ENCODE measurements at regions not wholly inside any gene's neighbourhood (a gene's known extent, or its start where the extent isn't known, plus 50 kb on each side); places are given as distances from the start of the nearest gene placed in this dataset.
A peak's percentile ranks its signal among the peaks of the same experiment; 100 is the strongest.
"Not testable (repeated sequence)": the region's sequence is repeated elsewhere in the genome, so short reads cannot be mapped to it uniquely, and the experiment has no call there.

GRCh38 chr13:73647417-73647816, 486.8 kb downstream of the KLF12 start:
- dilution Hi-C loops (cut with HindIII; ENCODE audit: low sequenced_read_pairs, unreplicated experiment) = no loop called here
- Histone ChIP-seq H2BK15ac (ENCODE audit: low read depth, low read length) (no peak overlapping the region), H2AFZ (replicated peaks; ENCODE audit: low read length, poor library complexity) (no peak overlapping the region), H2BK20ac (ENCODE audit: low read depth, low read length) (no peak overlapping the region), H4K5ac (ENCODE audit: low read depth, low read length) (no peak overlapping the region), H3K27ac (ENCODE audit: insufficient read depth, low read length) (no peak overlapping the region), H2BK120ac (ENCODE audit: low read depth, low read length) (no peak overlapping the region), H3K27me3 (ENCODE audit: control insufficient read depth, insufficient read depth, low read length) (no peaks in the 10 kb centered on the region; the same call in 1 of the 2 replicates), H3K4me2 (ENCODE audit: low read depth, low read length) (no peak overlapping the region), H3K56ac (ENCODE audit: extremely low read depth, insufficient read depth, low read length) (no peak overlapping the region), H2AK9ac (replicated peaks; ENCODE audit: low read depth, low read length, poor library complexity) (no peak overlapping the region), H3K9ac (ENCODE audit: low read depth, low read length) (no peak overlapping the region), H3K36me3 (ENCODE audit: control insufficient read depth, insufficient read depth, low read length) (no peaks in the 10 kb centered on the region), H3K4me1 (ENCODE audit: control insufficient read depth, insufficient read depth, low read length) (no peaks in the 10 kb centered on the region), H3K4ac (ENCODE audit: low read depth, low read length) (no peak overlapping the region), H3K79me1 (ENCODE audit: low read depth in 1 of 2, low read length in 2 of 2) (no peaks in the 10 kb centered on the region), H3K9me1 (ENCODE audit: insufficient read depth, low read length) (no peaks in the 10 kb centered on the region), H3K18ac (ENCODE audit: low read depth, low read length) (no peak overlapping the region), H3K23ac (ENCODE audit: low read depth, low read length) (no peak overlapping the region), H3K9me3 (ENCODE audit: control insufficient read depth, insufficient read depth, low read length) (no peaks in the 10 kb centered on the region), H4K91ac (ENCODE audit: insufficient read depth, low read depth, low read length) (no peak overlapping the region), H2BK5ac (ENCODE audit: low read depth, low read length, poor library complexity, severe bottlenecking) (no peak overlapping the region), H4K8ac (ENCODE audit: low read depth in 2 of 2, low read length in 2 of 2) (no peak overlapping the region), H3K14ac (replicated peaks; ENCODE audit: low read depth, low read length) (no peak overlapping the region), H4K20me1 (ENCODE audit: insufficient read depth, low read length) (no peaks in the 10 kb centered on the region), H2AK5ac (ENCODE audit: low read depth, low read length) (no peak overlapping the region), H3K4me3 (ENCODE audit: insufficient read depth, low read depth, low read length) (no peak overlapping the region)
- ChIA-PET CTCF (no interaction called here), POLR2A (ENCODE audit: unreplicated experiment) (no interaction called here)
- BruUV-seq (replicated peaks) = no TSS peak
- intact Hi-C loops (cut with micrococcal nuclease) = no loop called here
- in situ Hi-C loops (cut with MboI; ENCODE audit: low sequenced_read_pairs) = no loop called here
- ATAC-seq (ENCODE audit: low read depth) (no peak), DNase-seq (no peak)
- TF ChIP-seq RAD21 (IDR thresholded peaks at IDR 0.05; ENCODE audit: low read length) (no peak), CEBPB (IDR thresholded peaks at IDR 0.05; ENCODE audit: low read depth, low read length) (peak; percentile 70)
- WGBS, 2 experiments (ENCODE audit: extremely low coverage in 2 of 2, insufficient read length in 1 of 2) = 60% methylated on average over 1 of the region's 4 CpGs; no CpG with 5 or more reads in 1 of the 2 experiments

- H2BK15ac ChIP-seq (ENCODE audit: low read depth, low read length); H4K20me1 ChIP-seq (ENCODE audit: insufficient read depth, low read length); BruUV-seq (replicated peaks); CTCF ChIA-PET; H3K9ac ChIP-seq (ENCODE audit: low read depth, low read length); H3K56ac ChIP-seq (ENCODE audit: extremely low read depth, insufficient read depth, low read length); H3K14ac ChIP-seq (replicated peaks; ENCODE audit: low read depth, low read length); dilution Hi-C loops (cut with HindIII; ENCODE audit: low sequenced_read_pairs, unreplicated experiment); H2BK120ac ChIP-seq (ENCODE audit: low read depth, low read length); H2AK9ac ChIP-seq (replicated peaks; ENCODE audit: low read depth, low read length, poor library complexity); H3K27me3 ChIP-seq (ENCODE audit: control insufficient read depth, insufficient read depth, low read length); H3K36me3 ChIP-seq (ENCODE audit: control insufficient read depth, insufficient read depth, low read length); H4K8ac ChIP-seq (ENCODE audit: low read depth in 2 of 2, low read length in 2 of 2); H3K23ac ChIP-seq (ENCODE audit: low read depth, low read length); H4K91ac ChIP-seq (ENCODE audit: insufficient read depth, low read depth, low read length); H3K9me1 ChIP-seq (ENCODE audit: insufficient read depth, low read length); H2AK5ac ChIP-seq (ENCODE audit: low read depth, low read length); DNase-seq; H4K5ac ChIP-seq (ENCODE audit: low read depth, low read length); H3K4me1 ChIP-seq (ENCODE audit: control insufficient read depth, insufficient read depth, low read length); H3K79me1 ChIP-seq (ENCODE audit: low read depth in 1 of 2, low read length in 2 of 2); H2AFZ ChIP-seq (replicated peaks; ENCODE audit: low read length, poor library complexity); H3K27ac ChIP-seq (ENCODE audit: insufficient read depth, low read length); H3K4me3 ChIP-seq (ENCODE audit: insufficient read depth, low read depth, low read length); H2BK20ac ChIP-seq (ENCODE audit: low read depth, low read length); intact Hi-C loops (cut with micrococcal nuclease); POLR2A ChIA-PET (ENCODE audit: unreplicated experiment); ATAC-seq (ENCODE audit: low read depth); H3K18ac ChIP-seq (ENCODE audit: low read depth, low read length); in situ Hi-C loops (cut with MboI; ENCODE audit: low sequenced_read_pairs); H3K9me3 ChIP-seq (ENCODE audit: control insufficient read depth, insufficient read depth, low read length); H3K4me2 ChIP-seq (ENCODE audit: low read depth, low read length); H3K4ac ChIP-seq (ENCODE audit: low read depth, low read length); H2BK5ac ChIP-seq (ENCODE audit: low read depth, low read length, poor library complexity, severe bottlenecking): not testable (repeated sequence)
- WGBS, 2 experiments (ENCODE audit: extremely low coverage in 2 of 2, insufficient read length in 1 of 2) = 84% methylated on average over 14 of the region's 30 CpGs; no CpG with 5 or more reads in 1 of the 2 experiments
Measured at GRCh38 chr13:73640476-73641179, 493.6 kb downstream of the KLF12 start.
